Stimulated activated naive CD4-positive, alpha-beta T cell treated with Interleukin-2 at 50 U/mL for 16 hours (primary cell): ENCODE measurements at regions not wholly inside any gene's neighbourhood (a gene's known extent, or its start where the extent isn't known, plus 50 kb on each side); places are given as distances from the start of the nearest gene placed in this dataset.
"Not testable (repeated sequence)": the region's sequence is repeated elsewhere in the genome, so short reads cannot be mapped to it uniquely, and the experiment has no call there.

ENCODE experiments used
- DNase-seq: peaks from one replicate; lab custom pipeline; 2025; lab: John Stamatoyannopoulos, UW

DNA sequence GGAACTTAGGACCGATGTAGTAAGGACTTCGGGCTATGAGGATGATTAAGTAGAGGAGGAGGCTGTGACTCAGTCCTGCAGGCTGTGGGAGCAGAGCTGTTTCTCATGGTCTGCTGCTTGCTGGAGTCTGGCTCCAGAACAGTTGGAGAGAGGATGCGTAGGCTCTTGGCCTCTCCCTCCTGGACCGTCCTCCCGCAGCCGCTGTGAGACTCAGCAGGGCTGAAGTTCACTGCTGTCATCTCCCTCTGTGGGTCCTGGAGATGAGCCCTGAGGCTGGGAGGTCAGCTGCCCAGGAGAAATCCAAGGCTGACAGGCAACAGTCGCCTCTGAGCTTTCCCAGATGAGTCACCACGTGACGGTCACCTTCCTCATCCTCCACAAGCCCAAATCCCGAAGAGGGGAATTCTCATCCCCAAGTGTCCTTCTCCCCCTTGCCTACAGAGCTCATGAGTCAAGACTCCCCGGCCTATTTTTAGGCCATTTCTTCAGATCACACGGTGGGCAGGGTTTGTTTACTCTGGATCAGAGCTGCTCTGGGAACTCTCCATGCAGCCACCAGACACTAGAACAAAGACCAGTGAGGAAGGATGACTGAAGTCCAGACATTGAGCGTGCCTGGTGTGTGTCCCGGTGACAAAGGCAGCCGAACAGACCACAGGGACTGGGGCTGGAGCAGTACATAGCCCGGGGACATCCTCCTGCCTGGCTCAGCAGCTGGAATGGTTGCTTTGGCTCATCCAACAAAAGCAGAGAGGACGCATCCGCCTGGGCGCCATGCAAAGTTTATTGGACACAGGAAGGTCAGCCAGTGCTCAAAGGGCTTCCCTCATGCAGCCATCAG lies 137.3 kb upstream of the ZNF469 start:
- DNase-seq: not testable (repeated sequence)

DNA sequence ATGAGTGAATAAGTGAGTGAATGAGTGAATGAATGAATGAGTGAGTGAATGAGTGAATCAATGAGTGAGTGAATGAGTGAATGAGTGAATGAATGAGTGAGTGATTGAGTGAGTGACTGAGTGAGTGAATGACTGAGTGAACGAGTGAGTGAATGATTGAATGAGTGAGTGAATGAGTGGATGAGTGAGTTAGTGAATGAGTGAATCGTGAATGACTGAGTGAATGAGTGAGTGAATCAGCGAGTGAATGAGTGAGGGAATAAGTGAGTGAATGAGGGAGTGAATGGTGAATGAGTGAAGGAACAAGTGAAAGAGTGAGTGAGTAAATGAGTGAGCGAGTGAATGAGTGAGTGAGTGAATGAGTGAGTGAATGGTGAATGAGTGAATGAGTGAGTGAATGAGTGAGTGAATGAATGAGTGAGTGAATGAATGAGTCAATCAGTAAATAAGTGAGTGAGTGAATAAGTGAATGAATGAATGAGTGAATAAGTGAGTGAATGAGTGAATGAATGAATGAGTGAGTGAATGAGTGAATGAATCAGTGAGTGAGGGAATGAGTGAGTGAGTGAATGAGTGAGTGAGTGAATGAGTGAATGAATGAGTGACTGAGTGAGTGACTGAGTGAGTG lies 135.7 kb upstream of the ZNF469 start:
- DNase-seq: not testable (repeated sequence)

DNA sequence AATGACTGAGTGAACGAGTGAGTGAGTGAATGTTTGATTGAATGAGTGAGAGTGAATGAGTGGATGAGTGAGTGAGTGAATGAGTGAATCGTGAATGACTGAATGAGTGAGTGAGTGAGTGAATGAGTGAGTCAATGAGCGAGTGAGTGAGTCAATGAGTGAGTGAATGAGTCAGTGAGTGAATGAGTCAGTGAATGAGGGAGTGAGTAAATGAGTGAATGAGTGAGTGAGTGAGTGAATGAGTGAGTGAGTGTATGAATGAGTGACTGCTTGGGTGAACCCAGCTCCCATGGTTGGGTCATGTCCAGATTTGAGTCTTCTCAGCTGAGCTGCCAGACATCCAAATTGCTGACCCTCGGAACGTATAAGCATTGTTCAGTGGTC lies 135.2 kb upstream of the ZNF469 start:
- DNase-seq: not testable (repeated sequence)

DNA sequence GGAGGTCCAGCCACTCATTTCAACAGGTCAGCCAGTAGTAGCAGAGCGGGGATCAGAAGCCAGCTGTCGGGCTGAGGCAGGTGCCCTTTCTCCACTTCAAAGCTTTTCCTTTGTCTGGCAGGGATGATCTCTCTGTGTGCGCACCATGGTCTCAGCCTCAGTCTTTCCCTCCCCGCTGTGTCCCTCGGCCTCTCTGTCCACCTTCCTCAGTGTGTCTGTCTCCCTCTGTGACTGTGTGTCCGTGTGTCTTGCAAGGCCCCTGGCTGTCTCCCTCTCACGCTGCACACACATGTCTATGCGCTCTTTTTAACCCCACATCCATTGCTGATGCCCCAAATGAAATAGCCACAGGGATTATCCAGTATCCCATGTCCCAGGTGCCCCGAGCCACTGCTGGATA lies 134.0 kb upstream of the ZNF469 start:
- not testable (repeated sequence) for DNase-seq

DNA sequence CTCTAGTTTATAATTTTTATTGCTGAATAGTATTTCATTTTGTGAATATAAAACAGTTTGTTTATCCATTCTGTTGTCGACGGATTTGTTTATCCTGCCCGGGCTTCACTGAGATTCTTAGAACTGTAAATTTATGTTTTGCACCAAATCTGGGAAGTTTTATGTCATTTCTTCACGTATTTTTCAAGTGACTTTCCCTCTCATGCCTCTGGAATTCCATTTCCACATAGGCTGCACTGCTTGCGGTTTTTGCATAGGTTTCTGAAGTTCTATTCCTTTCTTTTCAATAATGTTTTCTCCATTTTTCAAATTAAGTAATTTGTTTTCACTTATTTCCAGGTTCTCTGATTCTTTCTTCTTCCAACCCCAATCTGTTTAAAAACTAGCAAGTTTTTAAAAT lies 132.4 kb upstream of the ZNF469 start:
- DNase-seq: not testable (repeated sequence)

DNA sequence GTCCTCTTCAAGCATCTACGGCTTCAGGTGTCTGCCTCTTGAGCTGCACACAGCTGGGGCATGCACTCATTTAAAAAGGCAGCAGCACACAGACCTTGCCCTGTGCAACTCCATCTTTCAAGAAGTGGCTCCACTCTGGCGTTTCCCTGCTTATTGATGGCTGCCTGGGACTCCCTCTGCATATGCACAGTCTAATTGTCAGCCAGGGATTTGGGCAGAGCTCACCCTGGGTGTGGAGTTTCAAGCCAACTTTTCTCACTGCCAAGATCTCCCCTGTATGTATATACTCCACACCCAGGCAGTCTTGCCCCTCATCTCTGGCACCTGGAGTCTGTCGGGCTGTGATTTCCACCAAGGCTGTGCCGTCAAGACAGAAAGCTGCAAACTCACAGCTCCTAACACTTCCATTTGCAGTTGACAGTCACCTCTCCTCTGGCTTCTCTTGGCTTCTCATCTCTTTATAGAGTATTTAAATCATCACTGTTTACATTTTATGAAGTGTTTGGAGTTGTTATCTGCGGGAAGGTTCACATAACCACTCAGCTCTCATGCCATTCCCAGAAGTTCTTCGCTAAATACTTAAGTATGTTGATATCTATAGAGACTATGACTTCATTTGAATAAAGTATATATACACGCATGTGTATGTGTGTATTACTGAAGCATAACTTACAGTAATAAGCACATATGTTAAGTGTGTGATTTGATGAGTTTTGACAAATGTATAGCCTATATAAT lies 130.5 kb upstream of the ZNF469 start:
- DNase-seq: not testable (repeated sequence)

DNA sequence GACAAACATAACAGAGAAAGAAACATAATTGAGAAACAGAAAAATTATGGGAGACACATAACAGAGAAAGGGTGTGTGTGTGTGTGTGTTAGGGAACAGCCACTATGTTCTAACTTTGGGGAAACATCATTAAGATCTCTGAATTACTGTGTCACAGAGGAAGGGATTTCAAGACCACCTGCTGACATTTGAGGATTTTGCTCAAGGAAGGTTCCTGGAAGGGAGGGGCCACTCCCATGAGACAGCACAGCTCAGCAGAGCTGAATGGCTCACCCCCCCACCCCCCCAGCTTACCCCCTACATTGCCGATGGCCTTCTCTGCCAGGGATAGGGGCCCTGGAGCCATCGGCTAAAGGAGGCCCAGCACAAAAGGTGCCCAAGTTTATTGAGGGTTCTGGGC lies 124.6 kb upstream of the ZNF469 start:
- not testable (repeated sequence) for DNase-seq

DNA sequence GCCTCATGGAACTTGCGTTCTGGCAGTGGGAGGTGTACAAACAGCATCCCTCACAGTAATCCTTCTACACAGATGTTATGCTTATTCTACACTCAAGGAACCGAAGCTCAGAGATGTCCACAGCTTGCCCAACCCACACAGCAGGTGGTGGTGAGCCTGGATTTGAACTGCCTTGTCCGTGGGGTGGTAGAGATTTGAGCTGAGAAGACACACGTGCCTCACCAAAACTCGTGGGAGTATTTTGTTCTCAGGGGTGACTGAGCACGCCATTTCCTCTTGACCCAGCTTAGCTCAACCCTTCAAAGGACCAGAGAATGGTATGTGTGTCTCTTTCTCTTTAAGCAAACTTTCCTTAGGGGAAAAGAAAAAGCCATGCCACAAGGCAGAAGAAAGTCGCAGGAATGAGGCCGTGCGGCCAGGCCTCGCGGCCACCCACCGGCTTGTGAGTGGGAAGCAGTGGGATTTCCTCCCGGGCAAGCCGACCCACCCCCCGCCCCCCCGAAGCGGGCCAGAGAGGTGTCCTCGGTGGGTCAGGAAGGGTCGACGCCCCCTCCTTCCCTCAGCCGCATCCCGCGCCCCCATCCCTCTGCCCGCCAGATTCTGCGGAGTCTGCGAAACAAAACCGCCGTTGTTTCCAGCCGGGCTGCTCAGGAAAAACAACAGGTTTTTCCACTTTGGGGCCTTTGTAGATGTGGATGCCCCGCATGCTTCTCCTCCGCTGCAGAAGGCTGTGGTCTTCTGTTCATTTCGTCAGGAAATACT lies 123.8 kb upstream of the ZNF469 start:
- DNase-seq: not testable (repeated sequence)

DNA sequence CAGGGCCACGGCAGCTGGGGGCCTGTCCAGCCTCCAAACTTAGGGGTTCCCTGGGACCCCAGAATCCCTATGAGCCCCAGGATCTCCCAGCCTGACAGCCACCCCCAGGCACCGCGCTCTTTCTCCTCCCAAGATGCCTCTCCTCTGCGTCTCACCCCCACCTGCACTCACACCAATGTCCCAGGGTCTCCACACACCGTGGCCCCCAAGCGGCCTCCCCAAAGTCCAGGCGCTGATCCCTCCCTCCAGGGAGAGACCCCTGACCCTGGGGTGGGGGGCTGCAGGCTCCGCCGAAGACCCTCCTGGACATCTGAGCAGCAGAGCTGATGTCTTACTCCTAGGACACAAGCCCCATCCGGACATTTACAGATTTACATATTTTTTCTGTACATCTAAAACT lies 123.2 kb upstream of the ZNF469 start:
- not testable (repeated sequence) for DNase-seq

DNA sequence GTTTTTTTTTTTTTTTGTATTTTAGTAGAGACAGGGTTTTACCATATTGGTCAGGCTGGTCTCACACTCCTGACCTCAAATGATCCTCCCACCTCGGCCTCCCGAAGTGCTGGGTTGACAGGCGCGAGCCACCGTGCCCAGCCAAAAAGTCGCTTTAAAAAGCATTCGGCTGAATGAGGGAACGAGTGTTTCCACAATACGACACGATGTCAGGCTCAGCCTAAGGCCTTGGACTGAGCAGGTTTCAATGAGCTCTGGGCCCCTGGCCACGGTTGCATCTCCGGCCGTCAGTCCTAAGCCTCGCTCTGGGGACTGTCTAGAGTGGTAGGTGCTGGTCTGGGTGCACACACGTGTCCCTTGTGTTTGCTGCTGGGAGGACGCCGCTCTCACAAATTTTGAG lies 122.6 kb upstream of the ZNF469 start:
- DNase-seq: not testable (repeated sequence)

DNA sequence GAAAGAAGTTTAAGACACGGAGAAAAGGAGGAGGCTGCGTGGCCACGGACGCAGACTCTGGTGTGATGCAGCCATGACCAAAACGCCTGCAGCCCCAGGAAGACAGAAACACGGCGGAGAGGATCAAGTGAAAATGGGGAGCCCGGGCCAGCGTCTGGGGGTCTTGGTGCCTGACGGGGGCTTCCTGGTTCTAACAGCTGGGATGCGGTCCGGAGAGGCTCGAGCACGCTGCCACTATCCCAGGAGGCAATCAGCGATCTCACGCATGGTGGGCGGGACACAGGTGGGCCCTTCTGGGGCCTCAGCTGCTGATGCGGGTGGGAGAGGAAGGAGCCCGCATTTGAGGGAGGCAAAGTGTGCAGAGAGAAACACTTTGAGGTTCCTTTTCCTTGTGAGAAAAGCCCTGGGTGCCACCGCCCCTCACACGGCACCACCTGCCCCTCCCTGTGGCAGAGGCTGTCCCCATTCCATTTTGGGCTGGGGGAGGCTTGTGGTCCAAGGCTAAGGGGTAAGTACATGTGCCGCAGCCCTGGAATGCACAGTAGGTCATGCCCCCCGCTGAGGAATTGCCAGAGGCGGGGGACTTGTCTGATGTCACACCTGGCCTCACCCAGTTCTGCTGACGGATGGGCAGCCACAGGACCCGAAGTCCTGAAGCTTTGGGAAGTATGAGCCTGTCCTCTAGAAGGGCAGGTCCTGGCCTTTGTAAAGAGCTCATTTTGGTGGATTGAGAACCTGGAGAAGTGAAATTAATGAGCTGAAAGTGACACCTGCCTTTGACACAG lies 121.7 kb upstream of the ZNF469 start:
- DNase-seq: not testable (repeated sequence)

DNA sequence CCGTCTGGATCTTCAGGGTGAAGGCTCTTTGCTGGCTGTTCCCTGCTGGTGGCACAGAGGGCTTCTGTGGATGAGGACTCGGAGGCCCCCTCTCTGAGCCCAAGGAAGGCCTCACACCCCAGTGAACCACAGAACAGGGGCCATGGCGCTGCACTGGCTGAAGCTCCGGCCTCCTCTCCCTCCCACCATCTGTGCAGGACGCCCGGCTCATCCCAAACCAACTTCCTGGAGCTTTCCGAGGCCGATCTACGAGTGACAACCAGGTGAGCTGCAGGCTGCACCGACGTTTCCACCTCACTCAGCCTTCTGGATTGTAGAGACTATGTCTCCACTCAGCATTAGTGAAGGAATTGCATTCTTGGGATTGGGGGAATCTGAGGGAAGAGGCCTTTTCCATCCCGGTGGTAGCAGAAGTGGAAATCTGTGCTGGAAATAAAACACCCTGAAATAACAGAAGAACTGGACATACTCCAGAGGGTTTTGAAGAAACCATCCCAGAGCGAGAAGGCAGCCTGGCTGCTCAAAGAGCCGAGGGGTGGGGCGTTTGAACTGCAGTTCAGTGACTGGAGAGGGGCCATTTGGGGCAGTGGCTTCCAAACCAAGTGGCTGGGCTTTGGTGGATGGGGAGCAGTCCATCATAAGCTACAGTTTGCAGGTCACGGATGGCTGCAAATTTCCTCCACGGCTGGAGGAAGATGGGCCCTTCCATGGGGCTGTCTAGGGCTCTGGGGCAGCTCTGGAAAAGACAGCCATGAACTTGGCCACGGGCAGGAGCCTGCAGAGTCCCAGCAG lies 120.7 kb upstream of the ZNF469 start:
- DNase-seq: not testable (repeated sequence)

DNA sequence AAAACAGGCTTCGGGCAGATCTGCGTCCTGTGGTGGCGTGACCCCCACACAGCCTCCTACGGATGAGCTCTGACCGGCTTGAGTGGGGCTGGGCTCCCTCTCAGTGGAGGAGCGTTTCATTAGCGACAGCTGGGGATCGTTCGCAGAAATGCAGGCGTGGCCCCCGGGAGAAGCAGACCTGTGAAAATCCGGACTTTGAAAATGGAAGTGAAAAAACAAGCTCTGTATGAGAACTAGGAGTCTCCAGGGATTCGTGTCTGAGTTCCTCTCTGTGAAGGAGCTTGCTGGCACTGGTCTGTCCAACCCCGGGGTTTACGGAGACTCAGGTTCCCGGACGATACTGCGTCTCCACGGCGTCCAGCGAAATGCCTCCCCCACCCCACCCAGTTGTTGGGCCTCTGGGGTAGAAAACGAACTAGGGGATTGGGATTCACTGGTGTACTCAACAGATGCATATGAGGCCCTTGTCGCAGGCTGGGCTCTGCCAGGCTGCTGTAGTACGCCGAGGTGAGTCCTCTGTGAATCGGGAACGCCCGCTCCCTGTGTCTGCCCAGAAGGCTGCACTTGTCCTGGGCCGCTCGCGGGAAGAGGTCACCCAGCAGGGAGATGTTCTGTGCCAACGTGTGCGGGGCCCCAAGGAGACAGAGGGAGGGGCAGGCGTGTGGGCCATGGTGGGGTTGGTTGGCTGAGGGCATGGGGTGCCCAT lies 119.7 kb upstream of the ZNF469 start:
- DNase-seq: not testable (repeated sequence)

DNA sequence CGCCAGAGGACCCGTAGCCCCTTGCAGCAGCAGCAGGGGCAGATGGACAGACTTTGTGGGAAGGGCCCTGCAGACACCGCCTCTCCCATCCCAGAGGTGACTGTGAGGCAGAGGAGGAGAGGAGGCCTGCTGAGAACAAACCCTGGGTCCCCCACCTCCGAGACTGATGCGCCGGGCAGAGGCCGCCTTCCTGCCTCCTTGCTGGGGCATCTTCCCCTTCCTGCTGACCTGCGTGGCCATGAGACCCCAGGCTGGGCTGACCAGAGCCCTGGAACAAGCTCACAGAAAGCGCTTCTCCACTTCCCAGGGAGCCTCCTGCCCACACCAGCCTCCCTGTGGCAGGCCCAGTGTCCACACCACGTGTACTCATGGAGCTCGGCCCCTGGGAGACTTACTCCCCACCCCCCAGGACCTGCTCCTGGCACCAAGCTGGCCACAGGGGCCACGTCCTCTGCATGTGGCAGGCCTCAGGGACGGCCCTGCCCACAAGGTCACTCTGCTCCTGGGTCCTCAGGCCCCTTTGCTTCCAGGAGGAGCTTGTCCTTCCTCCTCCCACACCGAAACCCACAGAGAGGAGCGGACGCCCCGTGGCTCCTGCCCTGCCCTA lies 119.0 kb upstream of the ZNF469 start:
- DNase-seq: not testable (repeated sequence)

DNA sequence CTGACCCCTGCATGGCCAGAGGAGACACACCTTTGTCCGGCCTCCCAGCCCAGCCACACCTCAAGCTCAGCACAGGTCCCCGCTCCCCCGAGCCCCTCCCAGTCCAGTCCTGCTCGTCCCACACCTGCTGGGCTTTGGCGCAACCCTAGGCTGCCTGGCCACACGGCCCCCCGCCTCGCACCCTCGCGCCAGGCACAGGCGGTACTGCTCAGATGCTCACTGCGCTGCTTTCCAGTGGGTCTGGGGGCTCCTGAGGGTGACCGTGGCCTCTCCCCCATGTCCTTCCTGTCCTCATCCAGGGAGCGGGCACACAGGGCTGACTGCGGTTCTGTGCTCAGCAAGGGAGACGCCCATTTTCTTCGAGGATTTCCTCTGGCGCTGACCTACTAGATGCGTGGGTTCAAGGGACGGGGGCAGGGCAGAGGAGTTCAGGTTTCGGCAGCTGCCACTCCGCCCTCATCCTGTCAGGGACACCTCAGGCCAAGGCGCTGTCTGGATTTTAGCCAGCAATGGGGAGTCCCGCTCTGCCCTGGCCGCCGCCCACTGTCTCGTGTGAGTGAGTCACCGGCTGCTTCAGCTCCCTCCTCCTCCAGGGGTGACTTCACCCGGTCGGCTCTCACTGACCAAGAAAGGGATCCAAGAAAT lies 118.0 kb upstream of the ZNF469 start:
- DNase-seq: peak; percentile 65

DNA sequence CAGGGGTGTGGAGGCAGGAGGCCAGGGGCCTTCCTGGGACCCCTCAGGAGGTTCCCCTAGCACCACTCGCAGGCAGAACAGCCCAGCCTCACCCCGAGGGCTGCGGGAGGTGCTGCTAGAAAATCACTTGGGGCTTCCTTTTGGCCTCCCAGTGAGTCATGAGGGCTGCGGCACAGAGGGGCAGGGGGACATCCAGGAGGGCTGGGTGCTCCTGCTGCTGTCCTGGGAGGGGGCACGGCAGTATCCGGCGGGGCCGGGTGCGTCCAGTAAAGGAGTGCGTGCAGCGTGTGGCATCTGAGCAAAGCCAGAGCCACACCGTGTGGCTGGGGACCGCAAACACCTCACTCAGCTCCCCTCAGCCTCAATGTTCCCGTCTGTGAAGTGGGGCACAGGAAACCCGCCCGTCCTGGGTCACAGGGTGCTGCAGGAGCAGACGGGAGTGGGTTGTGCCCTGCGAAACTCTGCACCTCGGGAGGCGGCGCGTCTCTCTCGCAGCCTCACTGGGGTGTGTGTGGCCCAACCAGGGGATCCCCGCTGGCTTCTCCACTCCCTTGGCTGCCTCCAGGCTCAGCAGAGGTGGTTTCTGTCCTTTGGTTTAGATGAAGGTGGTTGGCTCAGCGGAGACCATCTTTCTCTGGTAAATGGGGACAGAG lies 117.3 kb upstream of the ZNF469 start:
- peak; percentile 45 for DNase-seq

DNA sequence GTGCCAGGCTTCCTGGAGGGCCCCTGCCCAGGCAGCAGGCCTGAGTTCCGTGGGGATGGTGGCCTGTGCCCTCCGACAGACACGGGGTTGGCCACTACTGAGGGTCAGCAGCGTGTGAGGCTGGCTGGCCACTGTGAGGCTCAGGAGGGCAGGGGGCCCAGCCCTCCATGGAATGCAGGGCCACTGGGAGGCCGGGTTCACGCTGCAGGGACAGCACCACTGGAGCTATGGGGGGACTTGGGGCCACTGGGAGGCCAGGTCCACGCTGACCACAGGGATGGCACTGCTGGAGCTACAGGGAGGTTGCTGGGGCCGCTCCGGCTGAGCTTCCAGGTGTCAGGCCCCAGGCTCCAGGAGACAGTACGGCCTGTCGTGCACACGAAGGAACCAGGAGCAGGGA lies 116.7 kb upstream of the ZNF469 start:
- DNase-seq: not testable (repeated sequence)

DNA sequence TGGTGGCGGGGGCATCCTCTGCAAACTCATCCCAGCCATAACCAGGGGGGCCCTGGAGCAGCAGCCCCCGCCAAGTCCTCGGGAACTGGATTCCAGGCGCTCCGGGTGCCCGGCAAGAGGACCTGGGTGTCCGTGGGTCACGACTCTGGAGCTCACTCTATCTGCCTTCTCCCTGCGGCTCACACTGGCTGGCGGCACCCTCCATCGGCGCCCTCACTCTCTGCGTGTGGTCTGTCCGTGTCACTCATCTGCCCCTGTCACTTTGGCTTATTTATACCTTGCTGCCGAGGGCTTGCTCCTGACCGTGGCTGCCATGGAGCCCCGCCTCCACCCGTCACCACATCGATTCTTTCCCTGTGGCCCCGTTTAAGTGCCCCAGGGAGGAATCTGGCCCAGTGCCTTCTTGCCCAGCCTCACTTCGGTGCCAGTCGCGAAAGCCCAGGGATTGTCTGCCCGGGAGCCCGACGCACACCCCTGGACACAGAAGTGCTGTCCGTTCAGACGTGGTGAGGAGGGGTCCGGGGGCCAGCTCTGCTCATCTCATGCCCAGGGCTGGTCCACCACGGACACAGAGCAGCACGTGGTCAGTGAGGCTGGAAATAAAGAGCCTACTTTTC lies 115.7 kb upstream of the ZNF469 start:
- DNase-seq: not testable (repeated sequence)
